SH-SY5Y (cell line): ENCODE measurements at regions not wholly inside any gene's neighbourhood (a gene's known extent, or its start where the extent isn't known, plus 50 kb on each side); places are given as distances from the start of the nearest gene placed in this dataset.

Source experiments
- GATA2 ChIP-seq: IDR thresholded peaks from 2 replicates; pipeline ENCODE4 v1.6.1; 2011; ENCODE audit warnings: mild to moderate bottlenecking, low read depth, low read length
- GATA3 ChIP-seq: IDR thresholded peaks from 2 replicates; pipeline ENCODE4 v1.6.1; 2011; ENCODE audit warnings: low read depth, mild to moderate bottlenecking, low read length, moderate library complexity

DNA sequence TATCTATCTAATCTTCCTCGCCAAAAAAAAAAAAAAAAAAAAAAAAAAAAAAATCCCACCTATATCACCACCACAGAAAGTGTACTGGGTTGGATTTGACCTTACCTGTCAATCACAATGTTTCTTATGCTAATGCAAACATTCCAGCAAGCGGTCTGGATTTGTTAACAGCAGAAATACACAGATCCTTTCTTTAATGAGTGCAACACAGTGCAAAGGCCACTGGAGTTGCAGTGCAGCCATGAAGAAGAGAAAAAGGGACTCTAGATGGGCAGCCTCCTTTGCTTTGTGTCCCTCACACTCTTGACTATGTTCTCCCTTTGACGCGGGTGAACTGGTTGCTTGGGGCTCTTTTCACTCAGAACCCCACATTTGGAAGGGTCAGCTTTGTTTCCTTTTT, 127.3 kb upstream of the PRKCQ start:
- TF ChIP-seq GATA3 (no peak), GATA2 (no peak)

GRCh38 chr10:6706725-6707124, 126.6 kb upstream of the PRKCQ start:
- TF ChIP-seq GATA3 (no peak), GATA2 (no peak)

DNA sequence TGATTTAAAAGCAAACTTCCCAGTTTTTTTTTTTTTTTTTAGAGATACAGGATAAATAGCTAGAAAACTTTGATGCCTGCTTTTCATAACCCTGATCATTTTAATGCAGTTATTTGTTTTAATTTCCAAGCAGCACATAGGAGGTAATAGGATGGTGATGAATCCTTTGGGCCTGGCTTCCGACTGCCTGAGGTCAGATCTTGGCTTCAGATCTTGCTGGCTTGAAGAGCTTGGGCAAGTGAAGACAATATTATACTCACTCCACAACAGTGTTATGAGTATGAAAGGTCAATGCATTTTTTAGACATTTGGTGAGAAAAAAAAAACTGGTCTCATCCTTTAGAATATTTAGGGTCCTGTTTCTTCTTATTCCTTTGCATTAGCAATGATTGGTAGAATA, 124.8 kb upstream of the PRKCQ start:
- no peak for TF ChIP-seq GATA3
- no peak for TF ChIP-seq GATA2

DNA sequence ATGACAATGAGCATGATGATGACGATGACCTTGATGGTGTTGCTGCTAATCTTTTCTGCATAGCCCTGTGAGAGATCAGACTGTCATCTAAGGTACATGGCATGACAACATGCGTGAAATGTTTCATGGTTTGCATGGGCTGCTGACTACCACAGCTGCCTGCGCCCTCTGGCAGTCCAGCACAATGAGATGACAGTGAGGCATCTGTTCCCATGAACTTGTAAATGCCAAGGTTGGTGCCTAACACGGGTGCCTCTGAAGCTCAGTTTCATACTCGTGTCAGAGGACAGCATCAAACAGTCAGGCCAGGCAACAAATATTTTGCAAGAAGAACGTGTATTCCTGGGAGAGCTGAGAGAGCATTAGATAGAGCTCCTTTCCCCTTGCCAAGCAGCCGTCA, 122.0 kb upstream of the PRKCQ start:
- TF ChIP-seq GATA3 (no peak), GATA2 (no peak)

DNA sequence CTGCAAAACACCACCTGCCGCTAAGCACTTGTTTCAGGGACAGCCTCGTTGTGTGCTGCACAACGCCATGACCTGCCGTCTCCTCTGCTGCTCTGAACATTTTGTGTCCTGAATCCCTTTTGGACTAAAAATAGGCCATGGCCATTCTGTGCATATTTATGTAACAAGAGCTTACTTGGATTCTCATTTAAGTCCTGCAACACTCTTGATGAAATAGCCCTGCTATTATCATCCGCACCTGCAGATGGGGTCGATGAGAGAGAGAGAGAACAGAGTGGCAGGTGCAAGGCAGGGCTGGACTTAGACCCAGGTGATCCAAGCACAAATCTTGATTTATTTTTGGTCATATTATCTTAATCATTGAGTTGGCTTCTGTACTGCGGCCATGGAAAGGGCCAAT, 121.2 kb upstream of the PRKCQ start:
- TF ChIP-seq GATA2 (no peak), GATA3 (no peak)

DNA sequence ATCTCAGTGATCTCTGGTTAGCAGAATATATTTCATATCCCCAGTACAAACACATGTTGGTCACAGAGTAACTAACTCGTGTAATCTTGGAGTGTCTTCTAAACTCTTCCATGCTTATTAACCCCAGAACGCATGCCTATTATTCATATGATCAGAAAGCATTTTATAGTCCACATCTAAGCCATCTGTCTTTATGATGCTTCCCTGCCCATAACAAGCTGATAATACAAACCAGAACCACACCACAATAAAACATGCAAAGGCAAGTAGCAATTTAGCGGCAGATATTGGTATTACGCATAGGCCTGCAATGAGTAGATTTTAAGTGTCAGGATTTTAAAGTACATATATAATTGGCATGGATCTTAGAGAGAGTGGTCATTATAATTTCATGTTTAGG, 120.0 kb upstream of the PRKCQ start:
- no peak for TF ChIP-seq GATA3
- no peak for TF ChIP-seq GATA2

GRCh38 chr10:6699336-6699735, 119.3 kb upstream of the PRKCQ start:
- TF ChIP-seq GATA2 (no peak), GATA3 (no peak)

DNA sequence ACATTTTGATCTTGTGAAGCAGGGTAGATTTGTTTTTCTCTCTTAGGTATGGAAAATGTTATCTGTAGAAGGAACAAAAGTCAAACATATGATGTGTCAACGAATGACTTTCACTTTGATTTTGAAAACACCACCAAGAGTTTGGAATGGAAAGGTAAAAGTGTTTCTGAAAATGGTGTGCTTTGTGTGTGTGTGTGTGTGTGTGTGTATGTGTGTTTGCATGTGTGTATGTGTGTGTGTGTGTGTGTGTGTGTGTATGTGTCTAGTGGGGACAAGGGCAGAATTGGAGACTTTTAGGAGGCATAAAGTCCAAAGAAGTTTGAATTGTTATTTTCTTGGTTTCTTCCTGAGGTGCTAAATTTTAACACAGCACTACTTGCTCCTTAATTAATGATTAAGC, 115.4 kb upstream of the PRKCQ start:
- no peak for TF ChIP-seq GATA2
- TF ChIP-seq GATA3, result no peak

DNA sequence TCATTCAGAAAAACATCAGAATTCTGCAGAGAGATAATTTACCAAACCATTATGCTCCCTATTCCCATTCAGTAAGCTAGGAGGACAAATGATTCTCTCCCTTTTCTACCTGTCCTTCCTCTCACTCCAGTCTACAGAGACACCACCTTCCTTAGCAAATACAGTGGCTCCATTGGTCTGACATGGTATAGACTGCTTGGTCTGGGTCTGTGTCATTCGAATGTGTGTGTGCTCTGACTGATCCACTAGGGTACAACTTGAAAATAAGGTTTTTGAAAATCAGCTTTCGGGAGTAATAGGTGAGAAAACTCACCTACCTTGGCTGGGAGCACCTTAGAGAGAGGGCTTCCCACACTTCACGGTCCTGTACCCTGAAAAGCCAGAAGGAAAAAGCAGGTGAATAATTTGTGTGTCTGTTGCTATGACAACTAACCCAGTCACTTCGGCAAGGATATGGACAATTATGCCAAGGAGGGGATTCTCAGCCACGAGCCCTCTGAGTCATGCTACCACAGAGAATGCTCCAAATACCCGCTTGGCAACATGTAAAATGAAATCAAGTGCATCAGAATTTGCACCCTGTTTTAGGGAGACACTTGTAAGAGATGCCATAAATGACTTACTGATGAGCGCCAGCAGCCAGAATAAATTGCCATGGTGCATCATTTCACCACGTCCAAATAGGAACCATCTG, 114.5 kb upstream of the PRKCQ start:
- TF ChIP-seq GATA2 (no peak), GATA3 (no peak)

DNA sequence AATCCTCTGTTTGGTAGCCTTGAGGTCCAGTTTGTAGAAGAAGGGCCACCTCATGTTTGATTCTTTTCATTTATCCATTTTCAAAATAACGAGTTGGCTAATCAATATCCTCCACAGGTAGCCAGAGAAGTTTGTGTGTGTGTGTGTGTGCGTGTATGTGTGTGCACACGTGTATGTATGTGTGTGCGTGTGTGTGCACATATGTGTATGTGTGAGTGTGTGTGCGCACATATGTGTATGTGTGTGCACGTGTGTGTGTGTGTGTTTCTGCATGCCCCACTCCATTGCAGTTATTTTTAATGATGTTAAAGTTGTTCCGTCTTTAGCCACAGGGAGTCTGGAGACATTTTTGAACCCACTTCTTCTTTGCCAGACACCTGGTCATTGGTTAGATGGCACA, 112.8 kb upstream of the PRKCQ start:
- TF ChIP-seq GATA2, result no peak
- no peak for TF ChIP-seq GATA3

- TF ChIP-seq GATA3 (no peak), GATA2 (no peak)
Measured at GRCh38 chr10:6692103-6692502, 112.0 kb upstream of the PRKCQ start.

DNA sequence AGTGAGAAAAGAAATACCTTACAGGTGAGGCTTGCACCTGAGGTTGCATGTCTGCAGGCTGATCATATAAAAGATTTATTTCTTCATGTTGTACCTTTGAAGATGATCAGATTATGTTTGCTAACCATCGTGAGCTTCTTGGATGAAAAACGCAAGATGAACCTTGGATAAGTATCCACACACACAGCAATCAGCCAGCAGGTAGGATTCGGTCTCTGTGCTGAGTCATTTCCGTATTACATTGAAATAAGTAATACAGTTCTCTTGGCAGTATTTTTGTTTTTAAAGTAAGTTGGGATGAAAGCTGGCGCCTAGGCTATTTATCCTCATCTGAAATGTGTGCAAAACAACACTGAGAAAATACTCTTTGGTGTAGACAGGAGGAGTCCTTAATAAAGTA, 109.0 kb upstream of the PRKCQ start:
- TF ChIP-seq GATA2 (no peak), GATA3 (no peak)

DNA sequence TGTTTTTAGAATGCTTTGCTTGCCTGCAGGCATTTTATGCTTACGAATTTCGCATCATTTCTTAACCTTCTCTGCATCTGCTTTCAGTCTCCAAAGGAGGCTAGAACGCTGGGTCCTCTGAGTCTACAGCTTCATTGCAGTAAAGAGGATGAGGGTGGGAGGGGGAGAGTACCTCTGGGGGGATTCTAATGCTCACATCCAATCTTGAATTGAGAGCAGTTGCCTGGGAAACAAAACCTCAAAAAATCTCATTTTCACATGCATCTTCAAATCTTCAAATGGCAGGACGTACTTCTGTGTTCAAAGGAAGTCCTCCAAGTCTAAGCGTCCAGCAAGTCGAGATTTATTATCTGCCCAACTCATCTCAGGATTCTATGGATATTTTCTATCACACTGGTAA, 100.7 kb upstream of the PRKCQ start:
- TF ChIP-seq GATA3 (no peak), GATA2 (no peak)

DNA sequence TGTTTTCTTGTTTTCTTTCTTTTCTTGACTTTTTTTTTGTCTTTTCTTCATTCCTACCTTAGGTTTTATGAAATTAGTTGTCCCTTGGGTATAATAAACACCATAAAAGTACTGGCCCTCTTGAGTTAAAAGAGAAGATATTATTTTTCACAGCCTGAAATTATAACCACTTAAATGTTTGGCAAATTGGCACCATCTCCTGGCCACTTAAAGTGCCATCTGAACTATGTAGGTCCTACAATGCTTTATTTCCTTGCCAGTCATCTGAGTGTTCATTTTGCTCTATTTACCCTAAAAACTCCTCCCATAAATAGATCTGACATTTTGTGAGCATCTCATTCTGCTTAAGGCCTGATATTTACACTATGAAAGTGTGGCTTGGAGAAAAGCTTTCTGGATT, 98.9 kb upstream of the PRKCQ start:
- TF ChIP-seq GATA3 (no peak), GATA2 (no peak)

GRCh38 chr10:6678211-6678803, 98.2 kb upstream of the PRKCQ start:
- TF ChIP-seq GATA3, result no peak
- no peak for TF ChIP-seq GATA2

DNA sequence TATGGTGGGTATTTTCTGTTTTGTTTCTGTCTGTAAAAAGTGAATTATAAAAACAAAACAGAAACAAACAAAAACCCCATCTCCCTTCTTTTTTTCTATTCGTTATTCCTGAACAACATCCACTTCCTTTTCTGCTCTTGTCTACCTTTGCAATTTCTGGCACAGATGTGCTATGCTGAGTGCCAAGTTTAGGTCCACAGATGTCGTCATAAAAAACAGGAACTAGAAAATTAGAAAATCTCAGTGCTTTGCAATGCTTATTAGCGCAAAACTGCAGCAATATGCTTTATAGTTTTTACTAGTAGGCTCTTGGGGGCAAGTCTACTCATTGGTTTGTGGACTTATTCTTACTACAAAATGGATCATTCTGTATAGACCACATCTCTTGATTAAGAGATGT, 94.2 kb upstream of the PRKCQ start:
- TF ChIP-seq GATA2 (no peak), GATA3 (no peak)

DNA sequence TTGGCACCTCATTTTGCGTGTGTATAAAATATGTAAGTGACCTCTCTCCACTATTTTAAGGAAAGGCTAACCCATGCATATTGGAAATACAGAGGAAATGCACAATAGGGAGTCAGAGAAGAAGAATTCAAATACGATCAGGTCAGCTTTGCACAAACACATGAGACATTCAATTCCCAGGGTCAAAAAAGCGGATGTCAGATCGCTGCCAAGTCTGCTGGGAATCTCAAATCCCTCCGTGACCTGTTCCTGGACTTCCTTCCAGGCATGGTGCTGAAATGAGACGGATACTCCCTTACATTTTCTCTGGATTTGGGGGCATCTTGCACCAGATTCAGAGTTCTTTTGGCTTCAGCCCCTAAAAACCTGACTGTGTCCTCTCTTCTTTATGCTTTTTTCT, 91.9 kb upstream of the PRKCQ start:
- no peak for TF ChIP-seq GATA3
- no peak for TF ChIP-seq GATA2
